ENCODE measurements at regions not wholly inside any gene's neighbourhood (a gene's known extent, or its start where the extent isn't known, plus 50 kb on each side); places are given as distances from the start of the nearest gene placed in this dataset.

GRCh38 chr10:8468477-8468876, 414.0 kb downstream of the GATA3 start:
- DNase-seq (ENCODE audit: low read depth in 2 of 2, low spot score in 1 of 2), result no peak

GRCh38 chr10:8473205-8473604, 418.7 kb downstream of the GATA3 start:
- no peak for DNase-seq (ENCODE audit: low read depth in 2 of 2, low spot score in 1 of 2)

- DNase-seq (ENCODE audit: low read depth in 2 of 2, low spot score in 1 of 2), result no peak
These were observed 422.8 kb downstream of the GATA3 start for GRCh38 chr10:8477300-8477699.

- DNase-seq (ENCODE audit: low read depth in 2 of 2, low spot score in 1 of 2), result no peak
These were observed 427.4 kb downstream of the GATA3 start for GRCh38 chr10:8481718-8482504.

- DNase-seq (ENCODE audit: low read depth in 2 of 2, low spot score in 1 of 2), result no peak
These were observed 430.5 kb downstream of the GATA3 start for GRCh38 chr10:8485032-8485431.

GRCh38 chr10:8487346-8487745, 432.9 kb downstream of the GATA3 start:
- DNase-seq (ENCODE audit: low read depth in 2 of 2, low spot score in 1 of 2), result no peak

- no peak for DNase-seq (ENCODE audit: low read depth in 2 of 2, low spot score in 1 of 2)
These were observed 434.7 kb downstream of the GATA3 start for GRCh38 chr10:8489232-8489631.

- no peak for DNase-seq (ENCODE audit: low read depth in 2 of 2, low spot score in 1 of 2)
These were observed 435.3 kb downstream of the GATA3 start for GRCh38 chr10:8489823-8490222.

GRCh38 chr10:8498290-8498689, 443.8 kb downstream of the GATA3 start:
- no peak for DNase-seq (ENCODE audit: low read depth in 2 of 2, low spot score in 1 of 2)

GRCh38 chr10:8498881-8499280, 444.4 kb downstream of the GATA3 start:
- DNase-seq (ENCODE audit: low read depth in 2 of 2, low spot score in 1 of 2), result no peak

- no peak for DNase-seq (ENCODE audit: low read depth in 2 of 2, low spot score in 1 of 2)
These were observed 444.8 kb downstream of the GATA3 start for GRCh38 chr10:8499312-8499711.

- no peak for DNase-seq (ENCODE audit: low read depth in 2 of 2, low spot score in 1 of 2)
These were observed 445.4 kb downstream of the GATA3 start for GRCh38 chr10:8499752-8500390.

GRCh38 chr10:8502573-8502972, 448.1 kb downstream of the GATA3 start:
- no peak for DNase-seq (ENCODE audit: low read depth in 2 of 2, low spot score in 1 of 2)

- DNase-seq (ENCODE audit: low read depth in 2 of 2, low spot score in 1 of 2), result no peak
These were observed 450.0 kb downstream of the GATA3 start for GRCh38 chr10:8504499-8504898.

GRCh38 chr10:8507156-8507555, 452.7 kb downstream of the GATA3 start:
- DNase-seq (ENCODE audit: low read depth in 2 of 2, low spot score in 1 of 2), result no peak

GRCh38 chr10:8508882-8509281, 454.4 kb downstream of the GATA3 start:
- no peak for DNase-seq (ENCODE audit: low read depth in 2 of 2, low spot score in 1 of 2)

- DNase-seq (ENCODE audit: low read depth in 2 of 2, low spot score in 1 of 2), result no peak
These were observed 456.0 kb downstream of the GATA3 start for GRCh38 chr10:8510471-8510870.

GRCh38 chr10:8511026-8511425, 456.5 kb downstream of the GATA3 start:
- no peak for DNase-seq (ENCODE audit: low read depth in 2 of 2, low spot score in 1 of 2)

- no peak for DNase-seq (ENCODE audit: low read depth in 2 of 2, low spot score in 1 of 2)
These were observed 459.0 kb downstream of the GATA3 start for GRCh38 chr10:8513155-8514147.

- no peak for DNase-seq (ENCODE audit: low read depth in 2 of 2, low spot score in 1 of 2)
These were observed 465.9 kb downstream of the GATA3 start for GRCh38 chr10:8520382-8520781.

GRCh38 chr10:8527773-8528172, 473.3 kb downstream of the GATA3 start:
- DNase-seq (ENCODE audit: low read depth in 2 of 2, low spot score in 1 of 2), result no peak

- no peak for DNase-seq (ENCODE audit: low read depth in 2 of 2, low spot score in 1 of 2)
These were observed 476.6 kb downstream of the GATA3 start for GRCh38 chr10:8531116-8531515.
